ENCODE measurements at regions not wholly inside any gene's neighbourhood (a gene's known extent, or its start where the extent isn't known, plus 50 kb on each side); places are given as distances from the start of the nearest gene placed in this dataset.

GRCh38 chr3:110816008-110816407 lies 255.6 kb upstream of the NECTIN3 start:
- intact Hi-C loops (cut with DNase I): no loop called here
- Histone ChIP-seq H3K27ac (no peak overlapping the region), H3K4me3 (replicated peaks in 1 of 3) (no peak overlapping the region), H3K9me3 (no peaks in the 10 kb centered on the region), H3K4me1 (no peaks in the 10 kb centered on the region), H3K36me3 (no peaks in the 10 kb centered on the region), H3K27me3 (no peaks in the 10 kb centered on the region)
- WGBS, 2 donors: 78 to 91% methylated on average over 1 of the region's 1 CpG
- no peak for TF ChIP-seq POLR2A (IDR thresholded peaks at IDR 0.05)
- TF ChIP-seq, protein P1, sequence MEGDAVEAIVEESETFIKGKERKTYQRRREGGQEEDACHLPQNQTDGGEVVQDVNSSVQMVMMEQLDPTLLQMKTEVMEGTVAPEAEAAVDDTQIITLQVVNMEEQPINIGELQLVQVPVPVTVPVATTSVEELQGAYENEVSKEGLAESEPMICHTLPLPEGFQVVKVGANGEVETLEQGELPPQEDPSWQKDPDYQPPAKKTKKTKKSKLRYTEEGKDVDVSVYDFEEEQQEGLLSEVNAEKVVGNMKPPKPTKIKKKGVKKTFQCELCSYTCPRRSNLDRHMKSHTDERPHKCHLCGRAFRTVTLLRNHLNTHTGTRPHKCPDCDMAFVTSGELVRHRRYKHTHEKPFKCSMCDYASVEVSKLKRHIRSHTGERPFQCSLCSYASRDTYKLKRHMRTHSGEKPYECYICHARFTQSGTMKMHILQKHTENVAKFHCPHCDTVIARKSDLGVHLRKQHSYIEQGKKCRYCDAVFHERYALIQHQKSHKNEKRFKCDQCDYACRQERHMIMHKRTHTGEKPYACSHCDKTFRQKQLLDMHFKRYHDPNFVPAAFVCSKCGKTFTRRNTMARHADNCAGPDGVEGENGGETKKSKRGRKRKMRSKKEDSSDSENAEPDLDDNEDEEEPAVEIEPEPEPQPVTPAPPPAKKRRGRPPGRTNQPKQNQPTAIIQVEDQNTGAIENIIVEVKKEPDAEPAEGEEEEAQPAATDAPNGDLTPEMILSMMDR (IDR thresholded peaks at IDR 0.05): no peak
- DNase-seq: no peak

DNA sequence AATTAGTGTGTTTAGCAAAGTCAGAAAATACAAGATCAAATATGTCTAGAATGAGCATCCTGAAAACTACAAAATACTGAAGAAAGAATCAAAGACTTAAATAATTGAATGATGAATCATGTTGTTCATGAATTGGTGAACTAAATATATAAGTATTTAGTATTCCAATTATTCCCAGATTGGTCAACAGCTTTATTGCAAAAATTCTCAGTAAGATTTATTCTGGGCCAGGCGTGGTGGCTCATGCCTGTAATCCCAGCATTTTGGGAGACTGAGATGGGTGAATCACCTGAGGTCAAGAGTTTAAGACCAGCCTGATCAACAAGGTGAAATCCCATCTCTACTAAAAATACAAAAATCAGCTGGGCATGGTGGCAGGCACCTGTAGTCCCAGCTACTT lies 250.0 kb upstream of the NECTIN3 start:
- no peaks in the 10 kb centered on the region for H3K4me1 ChIP-seq
- intact Hi-C loops (cut with DNase I): no loop called here
- H3K27me3 ChIP-seq: no peaks in the 10 kb centered on the region
- no peak for DNase-seq
- no peaks in the 10 kb centered on the region for H3K9me3 ChIP-seq
- 92 to 96% methylated on average over 1 of the region's 1 CpG for WGBS, 2 donors
- TF ChIP-seq, protein P1 (IDR thresholded peaks at IDR 0.05): no peak
- no peak for TF ChIP-seq POLR2A (IDR thresholded peaks at IDR 0.05)
- H3K4me3 ChIP-seq (replicated peaks in 1 of 3): no peak overlapping the region
- no peaks in the 10 kb centered on the region for H3K36me3 ChIP-seq
- no peak overlapping the region for H3K27ac ChIP-seq

GRCh38 chr3:110822971-110823370 lies 248.6 kb upstream of the NECTIN3 start:
- H3K36me3 ChIP-seq: no peaks in the 10 kb centered on the region
- no peak for TF ChIP-seq POLR2A (IDR thresholded peaks at IDR 0.05)
- TF ChIP-seq, protein P1 (IDR thresholded peaks at IDR 0.05): no peak
- no peaks in the 10 kb centered on the region for H3K27me3 ChIP-seq
- no peak overlapping the region for H3K4me3 ChIP-seq (replicated peaks in 1 of 3)
- no peak overlapping the region for H3K27ac ChIP-seq
- 70 to 75% methylated on average over 2 of the region's 2 CpGs for WGBS, 2 donors
- H3K9me3 ChIP-seq: no peaks in the 10 kb centered on the region
- H3K4me1 ChIP-seq: no peaks in the 10 kb centered on the region
- no peak for DNase-seq
- intact Hi-C loops (cut with DNase I): no loop called here

- TF ChIP-seq, protein P1 (IDR thresholded peaks at IDR 0.05): no peak
- no peak for TF ChIP-seq POLR2A (IDR thresholded peaks at IDR 0.05)
- no peak overlapping the region for H3K27ac ChIP-seq
- 61 to 63% methylated on average over 3 of the region's 3 CpGs for WGBS, 2 donors
- H3K4me1 ChIP-seq: no peaks in the 10 kb centered on the region
- DNase-seq: no peak
- H3K36me3 ChIP-seq: no peaks in the 10 kb centered on the region
- H3K9me3 ChIP-seq: no peaks in the 10 kb centered on the region
- intact Hi-C loops (cut with DNase I): no loop called here
- H3K4me3 ChIP-seq (replicated peaks in 1 of 3): no peak overlapping the region
- no peaks in the 10 kb centered on the region for H3K27me3 ChIP-seq
Observed at GRCh38 chr3:110846971-110847370, 224.6 kb upstream of the NECTIN3 start.

DNA sequence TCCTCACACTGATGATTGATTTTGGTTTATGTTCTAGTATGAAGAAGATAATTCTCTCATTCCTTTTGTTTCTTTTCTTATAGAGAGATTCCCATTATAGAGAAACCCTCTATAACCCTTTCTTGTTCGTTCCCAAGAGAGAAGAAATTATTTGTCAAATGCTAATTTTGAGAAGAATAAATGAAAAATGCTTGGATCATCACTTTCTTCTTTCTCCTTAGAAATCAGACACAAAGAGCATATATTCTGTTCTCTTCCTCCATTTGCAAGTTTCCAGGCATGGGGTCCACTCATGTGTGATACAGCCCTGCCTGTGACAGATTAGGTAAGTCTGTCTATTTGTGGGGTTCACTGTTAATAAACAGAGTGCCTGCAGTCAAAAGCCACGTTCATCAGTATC lies 222.6 kb upstream of the NECTIN3 start:
- Histone ChIP-seq H3K27ac (no peak overlapping the region), H3K4me1 (no peaks in the 10 kb centered on the region), H3K36me3 (no peaks in the 10 kb centered on the region), H3K27me3 (no peaks in the 10 kb centered on the region), H3K4me3 (replicated peaks in 1 of 3) (no peak overlapping the region), H3K9me3 (no peaks in the 10 kb centered on the region)
- intact Hi-C loops (cut with DNase I): no loop called here
- TF ChIP-seq, protein P1 (IDR thresholded peaks at IDR 0.05): no peak
- TF ChIP-seq POLR2A (IDR thresholded peaks at IDR 0.05): no peak
- no peak for DNase-seq
- 76 to 90% methylated on average over 2 of the region's 2 CpGs for WGBS, 2 donors
